Vagina (tissue), 2 donors: ENCODE measurements at regions not wholly inside any gene's neighbourhood (a gene's known extent, or its start where the extent isn't known, plus 50 kb on each side); places are given as distances from the start of the nearest gene placed in this dataset.
A peak's percentile ranks its signal among the peaks of the same experiment; 100 is the strongest.

ENCODE experiments used
- DNase-seq, 2 donors: peaks; one replicate each; pipeline ENCODE4 v3.0.0-alpha.2; 2017; ENCODE audit errors: extremely low spot score in 2 of 2
- H3K27ac ChIP-seq: fragments of 200-600 bp; sonication (generic); one replicate; pipeline ENCODE4 v1.5.1; 2019
- H3K27me3 ChIP-seq: fragments of 200-600 bp; sonication (generic); one replicate; pipeline ENCODE4 v1.5.1; 2019
- H3K36me3 ChIP-seq, 2 donors: fragments of 200-600 bp; sonication (generic); one replicate each; pipeline ENCODE4 v1.5.1; 2017 to 2019
- H3K4me1 ChIP-seq: fragments of 200-600 bp; sonication (generic); one replicate; pipeline ENCODE4 v1.5.1; 2019
- H3K4me3 ChIP-seq, 2 donors: fragments of 200-600 bp; sonication (generic); 1 replicate in 1 of 2; 2 replicates in 1 of 2; pipeline ENCODE4 v1.5.1; 2016 to 2019
- H3K9me3 ChIP-seq: fragments of 200-600 bp; sonication (generic); one replicate; pipeline ENCODE4 v1.5.1; 2019
- POLR2A ChIP-seq, 2 donors: fragments of 450-650 bp; IDR thresholded peaks; one replicate each; pipeline ENCODE4 v1.6.1; 2017; ENCODE audit warnings: antibody characterized with exemption in 2 of 2, mild to moderate bottlenecking in 2 of 2, moderate library complexity in 2 of 2
- POLR2AphosphoS5 ChIP-seq, 2 donors: sonication (generic); formaldehyde crosslinking; IDR thresholded peaks; one replicate each; pipeline ENCODE4 v1.9.0; 2017; ENCODE audit warnings: antibody characterized with exemption in 2 of 2, mild to moderate bottlenecking in 2 of 2, low read depth in 1 of 2; ENCODE audit not compliant: insufficient read depth in 1 of 2
- intact Hi-C: fragments of 100-400 bp; cut with DNase I; formaldehyde crosslinking; loops from one replicate; pipeline ENCODE4 v1.15.1; 2023
- TF ChIP-seq, protein P1 (sequence below), 3 experiments: fragments of 450-650 bp in 2 of 3; fragments of 200-600 bp in 1 of 3; sonication (generic) in 1 of 3; IDR thresholded peaks; one replicate each; pipeline ENCODE4 v1.5.1; 2017 to 2019; ENCODE audit warnings: antibody characterized with exemption in 3 of 3, mild to moderate bottlenecking in 2 of 3, moderate library complexity in 2 of 3

DNA sequence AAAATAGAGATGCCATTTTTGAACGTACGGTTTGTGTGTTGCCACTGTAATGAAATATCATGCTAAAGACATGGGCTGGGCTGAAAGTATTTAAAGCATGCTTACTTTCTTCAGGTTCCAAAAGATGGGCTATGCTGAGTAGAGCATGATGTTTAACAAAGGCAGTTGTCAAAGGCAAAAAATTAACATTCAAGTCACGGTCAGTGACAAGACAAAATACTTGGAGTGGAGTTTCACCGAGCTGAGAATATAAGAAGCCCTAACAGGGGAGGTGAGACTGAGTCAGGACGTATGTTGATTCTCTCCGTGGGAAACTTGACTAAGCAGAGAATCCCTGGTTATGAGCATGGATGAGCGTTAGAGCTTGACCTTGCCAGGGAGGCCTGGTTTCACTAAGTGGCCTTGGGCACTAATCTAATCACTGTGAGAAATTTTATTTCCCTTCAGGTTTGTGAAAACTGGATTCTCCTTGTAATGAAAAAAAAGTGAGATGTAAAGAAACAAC is 218.2 kb upstream of the ADAMTS9 start:
- TF ChIP-seq POLR2AphosphoS5 (IDR thresholded peaks at IDR 0.05; ENCODE audit: insufficient read depth in 1 of 2, low read depth in 1 of 2) (no peak), POLR2A (IDR thresholded peaks at IDR 0.05) (no peak)
- TF ChIP-seq, protein P1, sequence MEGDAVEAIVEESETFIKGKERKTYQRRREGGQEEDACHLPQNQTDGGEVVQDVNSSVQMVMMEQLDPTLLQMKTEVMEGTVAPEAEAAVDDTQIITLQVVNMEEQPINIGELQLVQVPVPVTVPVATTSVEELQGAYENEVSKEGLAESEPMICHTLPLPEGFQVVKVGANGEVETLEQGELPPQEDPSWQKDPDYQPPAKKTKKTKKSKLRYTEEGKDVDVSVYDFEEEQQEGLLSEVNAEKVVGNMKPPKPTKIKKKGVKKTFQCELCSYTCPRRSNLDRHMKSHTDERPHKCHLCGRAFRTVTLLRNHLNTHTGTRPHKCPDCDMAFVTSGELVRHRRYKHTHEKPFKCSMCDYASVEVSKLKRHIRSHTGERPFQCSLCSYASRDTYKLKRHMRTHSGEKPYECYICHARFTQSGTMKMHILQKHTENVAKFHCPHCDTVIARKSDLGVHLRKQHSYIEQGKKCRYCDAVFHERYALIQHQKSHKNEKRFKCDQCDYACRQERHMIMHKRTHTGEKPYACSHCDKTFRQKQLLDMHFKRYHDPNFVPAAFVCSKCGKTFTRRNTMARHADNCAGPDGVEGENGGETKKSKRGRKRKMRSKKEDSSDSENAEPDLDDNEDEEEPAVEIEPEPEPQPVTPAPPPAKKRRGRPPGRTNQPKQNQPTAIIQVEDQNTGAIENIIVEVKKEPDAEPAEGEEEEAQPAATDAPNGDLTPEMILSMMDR (IDR thresholded peaks at IDR 0.05), result no peak
- no peaks in the 10 kb centered on the region for H3K9me3 ChIP-seq
- H3K27ac ChIP-seq, result no peak overlapping the region
- H3K36me3 ChIP-seq, result no peaks in the 10 kb centered on the region
- DNase-seq, result no peak
- no peaks in the 10 kb centered on the region for H3K27me3 ChIP-seq
- intact Hi-C loops, result no loop called here
- no peak overlapping the region for H3K4me3 ChIP-seq
- peaks cover 28% of the 10 kb centered on the region for H3K4me1 ChIP-seq

DNA sequence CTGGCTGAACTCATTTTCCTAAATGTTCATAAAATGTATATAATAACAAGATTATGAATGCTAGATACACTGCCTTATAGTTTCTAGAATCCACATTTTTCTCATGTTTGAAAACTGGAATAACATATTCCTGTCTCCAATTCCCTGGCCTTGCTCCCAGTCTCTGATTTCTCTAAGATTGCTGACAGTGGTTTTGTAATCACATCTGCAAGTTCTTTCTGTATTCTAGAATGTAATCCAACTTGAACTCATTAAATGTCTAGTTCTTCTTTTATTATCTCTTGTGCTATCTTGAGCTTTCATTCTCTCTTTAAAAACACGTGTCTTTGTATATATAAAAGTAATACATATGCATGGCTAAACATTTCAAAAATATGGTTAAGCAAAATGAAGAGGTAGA is 215.2 kb upstream of the ADAMTS9 start:
- intact Hi-C loops, result no loop called here
- H3K4me1 ChIP-seq, result peaks cover 32% of the 10 kb centered on the region
- H3K4me3 ChIP-seq, result no peak overlapping the region
- H3K36me3 ChIP-seq, result no peaks in the 10 kb centered on the region
- peak overlapping the region; percentile 9 for H3K27ac ChIP-seq
- DNase-seq, result no peak
- TF ChIP-seq POLR2AphosphoS5 (IDR thresholded peaks at IDR 0.05; ENCODE audit: insufficient read depth in 1 of 2, low read depth in 1 of 2) (no peak), POLR2A (IDR thresholded peaks at IDR 0.05) (no peak)
- TF ChIP-seq, protein P1 (IDR thresholded peaks at IDR 0.05), result no peak
- H3K9me3 ChIP-seq, result no peaks in the 10 kb centered on the region
- no peaks in the 10 kb centered on the region for H3K27me3 ChIP-seq

DNA sequence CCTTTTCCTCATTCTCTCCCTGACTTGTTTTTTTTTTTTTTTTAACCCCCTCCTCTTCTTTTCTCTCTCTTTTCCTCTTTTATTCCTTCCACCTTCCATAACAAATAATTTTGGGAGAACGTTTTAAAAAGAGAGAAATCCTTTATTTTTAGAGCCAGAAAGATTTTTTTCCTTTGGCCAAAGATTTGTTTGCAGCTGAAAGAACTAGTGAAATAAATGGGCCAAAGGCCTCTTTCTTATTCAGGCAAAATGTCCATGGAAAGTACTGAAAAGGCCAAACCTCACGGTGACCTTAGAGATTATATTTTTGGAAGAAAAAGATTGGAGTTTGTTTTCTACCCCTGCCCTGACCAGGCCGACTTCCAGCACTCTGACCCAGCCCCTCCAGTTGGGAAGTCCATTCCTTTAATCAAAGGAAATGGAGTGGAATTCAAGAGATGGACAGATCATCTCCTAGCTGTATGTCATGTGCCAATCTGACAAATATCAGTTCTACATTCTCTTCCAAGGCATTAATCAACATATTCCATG is 214.3 kb upstream of the ADAMTS9 start:
- Histone ChIP-seq H3K4me3 (no peak overlapping the region), H3K27ac (peak overlapping the region; percentile 44), H3K4me1 (peaks cover 32% of the 10 kb centered on the region), H3K36me3 (no peaks in the 10 kb centered on the region), H3K9me3 (no peaks in the 10 kb centered on the region), H3K27me3 (no peaks in the 10 kb centered on the region)
- TF ChIP-seq POLR2A (IDR thresholded peaks at IDR 0.05), result no peak
- DNase-seq, result no peak
- intact Hi-C loops, result no loop called here

- no peaks in the 10 kb centered on the region for H3K36me3 ChIP-seq
- H3K27me3 ChIP-seq, result no peaks in the 10 kb centered on the region
- H3K4me3 ChIP-seq, result no peak overlapping the region
- H3K9me3 ChIP-seq, result no peaks in the 10 kb centered on the region
- intact Hi-C loops, result no loop called here
- no peak for DNase-seq
- peak in 1 of 2 donors; percentile 33 for TF ChIP-seq POLR2AphosphoS5 (IDR thresholded peaks at IDR 0.05; ENCODE audit: insufficient read depth in 1 of 2, low read depth in 1 of 2)
- TF ChIP-seq, protein P1 (IDR thresholded peaks at IDR 0.05), result no peak
- H3K4me1 ChIP-seq, result peaks cover 32% of the 10 kb centered on the region
- peak overlapping the region; percentile 44 for H3K27ac ChIP-seq
Observed at GRCh38 chr3:64901522-64901885, 213.7 kb upstream of the ADAMTS9 start.

DNA sequence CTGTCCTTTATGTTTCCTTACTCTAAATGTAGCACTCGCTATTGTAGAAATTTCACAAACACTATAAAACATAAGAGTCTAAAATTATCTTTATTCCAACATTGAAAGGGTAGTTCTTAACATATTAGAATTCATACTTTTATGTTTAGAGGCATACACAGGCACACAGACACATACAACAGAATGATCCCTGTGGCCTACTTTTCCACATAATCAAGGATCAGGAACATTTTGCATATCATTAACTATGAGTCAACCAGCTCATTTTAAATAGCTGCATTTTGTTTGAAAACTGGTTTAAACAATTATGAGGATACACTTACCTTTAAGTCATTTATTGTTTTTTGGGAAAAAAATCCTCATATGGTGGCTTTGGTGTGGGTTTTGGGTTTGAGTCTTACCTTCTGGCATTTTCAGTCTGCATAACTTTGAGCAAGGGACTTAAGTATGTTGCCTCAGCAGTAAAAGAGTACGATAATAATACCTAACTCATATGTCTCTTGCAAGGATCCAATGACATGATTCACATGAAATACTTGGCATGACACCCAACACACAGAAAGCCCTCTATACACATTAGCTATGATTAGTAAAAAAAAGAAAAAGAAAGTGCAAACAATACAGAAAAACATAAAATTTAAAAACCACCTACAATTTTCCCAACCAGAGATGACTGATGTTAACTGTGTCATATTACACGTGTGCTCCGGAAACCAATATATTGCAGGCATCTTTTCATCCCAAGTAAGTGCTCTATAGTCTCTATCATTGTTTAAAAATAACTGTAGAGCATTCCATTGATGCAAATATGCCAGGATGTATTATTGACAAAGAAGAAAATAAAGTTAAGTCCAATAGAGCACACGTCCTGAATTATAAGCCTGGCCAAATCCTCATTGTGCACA is 213.1 kb upstream of the ADAMTS9 start:
- H3K4me3 ChIP-seq, result no peak overlapping the region
- TF ChIP-seq, protein P1 (IDR thresholded peaks at IDR 0.05), result no peak
- TF ChIP-seq POLR2AphosphoS5 (IDR thresholded peaks at IDR 0.05; ENCODE audit: insufficient read depth in 1 of 2, low read depth in 1 of 2), result no peak
- no peak for TF ChIP-seq POLR2A (IDR thresholded peaks at IDR 0.05)
- intact Hi-C loops, result no loop called here
- no peaks in the 10 kb centered on the region for H3K36me3 ChIP-seq
- no peaks in the 10 kb centered on the region for H3K9me3 ChIP-seq
- H3K27ac ChIP-seq, result peak overlapping the region; percentile 44
- peaks cover 32% of the 10 kb centered on the region for H3K4me1 ChIP-seq
- no peak for DNase-seq
- H3K27me3 ChIP-seq, result no peaks in the 10 kb centered on the region
